B cell (primary cell): ENCODE measurements at regions not wholly inside any gene's neighbourhood (a gene's known extent, or its start where the extent isn't known, plus 50 kb on each side); places are given as distances from the start of the nearest gene placed in this dataset.

Source experiments
- ATAC-seq: fragments of 200-7000 bp; cut with Tn5 transposase; one replicate; pipeline ENCODE4 v1.10.0; 2021; ENCODE audit warnings: low read depth, mild to moderate bottlenecking, moderate number of reproducible peaks, moderate library complexity
- CTCF ChIA-PET: fragments of 350-600 bp; sonication (Branson Sonifier 250); formaldehyde crosslinking; loops from one replicate; lab custom pipeline; 2021; ENCODE audit warnings: antibody characterized with exemption, inconsistent platforms; lab: Charles Lee
- POLR2A ChIA-PET: fragments of 350-600 bp; sonication (Branson Sonifier 250); formaldehyde crosslinking; loops from one replicate; lab custom pipeline; 2021; ENCODE audit warnings: antibody characterized with exemption; lab: Charles Lee
- DNase-seq: peaks from one replicate; pipeline ENCODE4 v3.0.0; 2013
- H2AFZ ChIP-seq: 2 replicates; pipeline ENCODE4 v1.6.1; 2012; ENCODE audit warnings: mild to moderate bottlenecking, low read depth, low read length; ENCODE audit not compliant: insufficient read depth, poor library complexity, severe bottlenecking
- H3K27ac ChIP-seq, 2 donors: 1 replicate in 1 of 2; 2 replicates in 1 of 2; pipeline ENCODE4 v1.5.1; 2012 to 2013; ENCODE audit warnings: low read length in 2 of 2, mild to moderate bottlenecking in 2 of 2, moderate library complexity in 1 of 2
- H3K27me3 ChIP-seq, 4 experiments: fragments of 200-600 bp in 1 of 4; sonication (generic) in 1 of 4; replicated peaks in 1 of 4; 1 replicate in 2 of 4; 2 replicates in 2 of 4; pipeline versions ENCODE4 v1.6.1 to v1.7.0; 2013 to 2016; ENCODE audit warnings: low read length in 3 of 4, mild to moderate bottlenecking in 2 of 4, mixed read lengths in 1 of 4, moderate library complexity in 1 of 4; ENCODE audit not compliant: insufficient read depth in 4 of 4, control insufficient read depth in 3 of 4; ENCODE audit errors: control extremely low read depth in 1 of 4
- H3K36me3 ChIP-seq, 2 experiments: replicated peaks in 1 of 2; 1 replicate in 1 of 2; 2 replicates in 1 of 2; pipeline versions ENCODE4 v1.6.1 to v1.7.1; 2013; ENCODE audit warnings: low read length in 1 of 2; ENCODE audit not compliant: insufficient read depth in 2 of 2, control insufficient read depth in 1 of 2; ENCODE audit errors: control extremely low read depth in 1 of 2, extremely low read depth in 1 of 2
- H3K4me1 ChIP-seq, 2 donors: fragments of 200-600 bp in 1 of 2; sonication (generic) in 1 of 2; 1 replicate in 1 of 2; 2 replicates in 1 of 2; pipeline versions ENCODE4 v1.5.1 to v1.6.1; 2013 to 2017; ENCODE audit warnings: low read length in 2 of 2; ENCODE audit not compliant: control insufficient read depth in 2 of 2, insufficient read depth in 2 of 2
- H3K4me2 ChIP-seq: replicated peaks from 2 replicates; pipeline ENCODE3; 2012; ENCODE audit warnings: mild to moderate bottlenecking, low read depth, low read length; ENCODE audit not compliant: poor library complexity, severe bottlenecking
- H3K4me3 ChIP-seq, 5 experiments: fragments of 200-600 bp in 1 of 5; sonication (generic) in 1 of 5; 1 replicate in 3 of 5; 2 replicates in 2 of 5; pipeline versions ENCODE4 v1.5.1 to v1.7.0; 2011 to 2016; ENCODE audit warnings: low read length in 4 of 5, mild to moderate bottlenecking in 4 of 5, low read depth in 2 of 5, control low read depth in 1 of 5, moderate library complexity in 1 of 5; ENCODE audit not compliant: insufficient read depth in 1 of 5; ENCODE audit errors: control extremely low read depth in 1 of 5, extremely low read depth in 1 of 5
- H3K79me2 ChIP-seq: fragments of 200-600 bp; sonication (generic); one replicate; pipeline ENCODE4 v1.6.0; 2016; ENCODE audit warnings: low read length; ENCODE audit not compliant: control insufficient read depth, insufficient read depth
- H3K9ac ChIP-seq: fragments of 200-600 bp; sonication (generic); 2 replicates; pipeline ENCODE4 v1.6.1; 2017; ENCODE audit warnings: mild to moderate bottlenecking, low read length, moderate library complexity
- H3K9me3 ChIP-seq, 3 donors: one replicate each; pipeline versions ENCODE4 v1.6.1 to v1.7.1; 2013; ENCODE audit warnings: low read length in 2 of 3; ENCODE audit not compliant: control insufficient read depth in 2 of 3, insufficient read depth in 1 of 3; ENCODE audit errors: control extremely low read depth in 1 of 3
- H4K20me1 ChIP-seq: 2 replicates; pipeline ENCODE4 v1.6.0; 2012; ENCODE audit warnings: mild to moderate bottlenecking, low read length; ENCODE audit not compliant: insufficient read depth, control insufficient read depth, poor library complexity, severe bottlenecking
- H3K27ac Mint-ChIP-seq: one replicate; pipeline ENCODE4 v1.8.0; 2021; ENCODE audit warnings: mixed read lengths
- H3K27me3 Mint-ChIP-seq: one replicate; pipeline ENCODE4 v1.8.0; 2021; ENCODE audit warnings: mixed read lengths
- H3K4me1 Mint-ChIP-seq: one replicate; pipeline ENCODE4 v1.8.0; 2021; ENCODE audit warnings: mixed read lengths
- H3K4me3 Mint-ChIP-seq: one replicate; pipeline ENCODE4 v1.8.0; 2021; ENCODE audit warnings: mixed read lengths
- H3K9me3 Mint-ChIP-seq: one replicate; pipeline ENCODE4 v1.8.0; 2022; ENCODE audit warnings: mixed read lengths; ENCODE audit not compliant: insufficient read depth
- EZH2 ChIP-seq: IDR thresholded peaks from 2 replicates; pipeline ENCODE4 v1.6.1; 2012; ENCODE audit warnings: borderline replicate concordance, low read depth, mild to moderate bottlenecking, moderate library complexity, low read length; ENCODE audit not compliant: insufficient read depth, poor library complexity, severe bottlenecking
- WGBS: methylation state at CpG from one replicate; pipeline ENCODE4 v1.1.5; 2013; ENCODE audit warnings: missing lambda C conversion rate; ENCODE audit not compliant: insufficient coverage; 5-methylcytosine and 5-hydroxymethylcytosine counted together
- intact Hi-C: fragments of 100-400 bp; cut with micrococcal nuclease; formaldehyde crosslinking; loops from one replicate; pipeline ENCODE4 v1.10.0; 2022
- TF ChIP-seq, protein P1 (sequence below): fragments of 200-600 bp; IDR thresholded peaks from one replicate; pipeline ENCODE4 v1.8.0; 2022; ENCODE audit warnings: antibody characterized with exemption, mild to moderate bottlenecking

DNA sequence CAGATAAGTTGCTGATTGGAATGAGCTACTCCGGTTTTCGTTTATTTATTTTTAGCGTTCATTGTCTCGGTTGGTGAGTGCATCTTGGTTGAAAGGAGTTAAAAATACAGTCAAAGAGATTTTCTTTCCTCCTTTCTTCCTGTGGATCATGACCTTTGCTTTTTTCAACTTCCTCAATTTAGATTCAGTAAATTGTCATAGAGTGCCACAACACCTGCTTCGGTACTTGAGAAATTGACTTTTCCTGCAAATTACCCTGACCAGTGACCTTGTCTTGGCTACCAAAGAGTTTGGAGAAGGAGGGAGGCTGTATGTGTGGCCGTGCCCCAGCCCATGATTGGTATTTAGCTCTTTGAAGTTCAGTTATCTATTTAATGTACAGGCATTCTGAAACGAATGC lies 128.7 kb downstream of the FAM204A start:
- H3K27ac ChIP-seq, result no peak overlapping the region
- Mint-ChIP-seq H3K27ac (no peak overlapping the region), H3K9me3 (no peaks in the 10 kb centered on the region), H3K4me1 (no peaks in the 10 kb centered on the region), H3K27me3 (peaks cover 7% of the 10 kb centered on the region), H3K4me3 (no peak overlapping the region)
- H3K4me3 ChIP-seq, result no peak overlapping the region
- no peak overlapping the region for H3K9ac ChIP-seq
- intact Hi-C loops, result no loop called here
- H3K79me2 ChIP-seq, result no peaks in the 10 kb centered on the region
- H3K27me3 ChIP-seq, result no peaks in the 10 kb centered on the region
- H3K9me3 ChIP-seq, result no peaks in the 10 kb centered on the region
- CTCF ChIA-PET, result no interaction called here
- TF ChIP-seq, protein P1, sequence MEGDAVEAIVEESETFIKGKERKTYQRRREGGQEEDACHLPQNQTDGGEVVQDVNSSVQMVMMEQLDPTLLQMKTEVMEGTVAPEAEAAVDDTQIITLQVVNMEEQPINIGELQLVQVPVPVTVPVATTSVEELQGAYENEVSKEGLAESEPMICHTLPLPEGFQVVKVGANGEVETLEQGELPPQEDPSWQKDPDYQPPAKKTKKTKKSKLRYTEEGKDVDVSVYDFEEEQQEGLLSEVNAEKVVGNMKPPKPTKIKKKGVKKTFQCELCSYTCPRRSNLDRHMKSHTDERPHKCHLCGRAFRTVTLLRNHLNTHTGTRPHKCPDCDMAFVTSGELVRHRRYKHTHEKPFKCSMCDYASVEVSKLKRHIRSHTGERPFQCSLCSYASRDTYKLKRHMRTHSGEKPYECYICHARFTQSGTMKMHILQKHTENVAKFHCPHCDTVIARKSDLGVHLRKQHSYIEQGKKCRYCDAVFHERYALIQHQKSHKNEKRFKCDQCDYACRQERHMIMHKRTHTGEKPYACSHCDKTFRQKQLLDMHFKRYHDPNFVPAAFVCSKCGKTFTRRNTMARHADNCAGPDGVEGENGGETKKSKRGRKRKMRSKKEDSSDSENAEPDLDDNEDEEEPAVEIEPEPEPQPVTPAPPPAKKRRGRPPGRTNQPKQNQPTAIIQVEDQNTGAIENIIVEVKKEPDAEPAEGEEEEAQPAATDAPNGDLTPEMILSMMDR, result no peak
- no peak for TF ChIP-seq EZH2
- H3K36me3 ChIP-seq, result no peaks in the 10 kb centered on the region
- H2AFZ ChIP-seq, result no peak overlapping the region
- no CpG with 5 or more reads among the region's 7 CpGs for WGBS
- ATAC-seq, result no peak
- H3K4me1 ChIP-seq, result no peaks in the 10 kb centered on the region
- DNase-seq, result no peak
- POLR2A ChIA-PET, result no interaction called here
- no peak overlapping the region for H3K4me2 ChIP-seq
- no peaks in the 10 kb centered on the region for H4K20me1 ChIP-seq

DNA sequence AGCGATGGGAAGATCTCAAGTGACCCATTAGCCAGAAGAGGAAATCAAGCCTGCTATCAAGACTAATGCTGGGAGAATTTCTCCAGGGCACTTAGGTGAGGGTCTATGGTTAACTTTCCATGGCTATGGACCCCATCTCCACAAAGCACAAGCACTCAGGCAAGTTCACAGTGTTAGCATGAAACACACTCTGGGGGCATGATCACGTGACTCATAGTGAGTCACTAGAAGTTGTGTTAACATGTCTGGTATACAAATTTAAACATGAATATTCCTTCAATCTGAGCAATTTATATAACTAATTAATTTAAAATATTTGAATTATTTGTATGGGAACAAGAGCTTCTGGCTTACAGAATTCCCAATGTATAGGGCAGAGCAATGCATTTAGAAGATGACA lies 131.8 kb downstream of the FAM204A start:
- H3K27ac ChIP-seq, result no peak overlapping the region
- Mint-ChIP-seq H3K27me3 (peaks cover 18% of the 10 kb centered on the region), H3K4me1 (no peaks in the 10 kb centered on the region), H3K9me3 (no peaks in the 10 kb centered on the region), H3K27ac (no peak overlapping the region), H3K4me3 (no peak overlapping the region)
- WGBS, result no CpG with 5 or more reads among the region's 2 CpGs
- H3K4me1 ChIP-seq, result no peaks in the 10 kb centered on the region
- no peak overlapping the region for H3K4me2 ChIP-seq
- no peaks in the 10 kb centered on the region for H4K20me1 ChIP-seq
- no peak overlapping the region for H2AFZ ChIP-seq
- H3K36me3 ChIP-seq, result no peaks in the 10 kb centered on the region
- ChIA-PET CTCF (no interaction called here), POLR2A (no interaction called here)
- H3K79me2 ChIP-seq, result no peaks in the 10 kb centered on the region
- ATAC-seq (no peak), DNase-seq (no peak)
- no peaks in the 10 kb centered on the region for H3K9me3 ChIP-seq
- no peaks in the 10 kb centered on the region for H3K27me3 ChIP-seq
- H3K9ac ChIP-seq, result no peak overlapping the region
- intact Hi-C loops, result no loop called here
- H3K4me3 ChIP-seq, result no peak overlapping the region
- TF ChIP-seq, protein P1, result no peak
- TF ChIP-seq EZH2, result no peak
